BLaER1 treated with 17β-estradiol and CSF1 and Interleukin-3, amounts not matched to agents 10 nM and 100 nM (cell line): ENCODE measurements at regions not wholly inside any gene's neighbourhood (a gene's known extent, or its start where the extent isn't known, plus 50 kb on each side); places are given as distances from the start of the nearest gene placed in this dataset.

Experiments used
- H3K27ac ChIP-seq, 11 experiments: shearing (Covaris generic); formaldehyde crosslinking; 2 replicates each; pipeline ENCODE4 v1.8.1; 2022
- H3K27me3 ChIP-seq, 11 experiments: shearing (Covaris generic); formaldehyde crosslinking; 2 replicates each; pipeline ENCODE4 v1.8.1; 2022
- H3K36me3 ChIP-seq, 11 experiments: shearing (Covaris generic); formaldehyde crosslinking; 2 replicates each; pipeline ENCODE4 v1.8.1; 2022
- H3K4me1 ChIP-seq, 10 experiments: shearing (Covaris generic); formaldehyde crosslinking; 2 replicates each; pipeline ENCODE4 v1.8.1; 2022
- H3K4me2 ChIP-seq, 11 experiments: shearing (Covaris generic); formaldehyde crosslinking; 2 replicates each; pipeline ENCODE4 v1.8.1; 2022
- H3K4me3 ChIP-seq, 10 experiments: shearing (Covaris generic); formaldehyde crosslinking; 2 replicates each; pipeline ENCODE4 v1.8.1; 2022
- H3K9ac ChIP-seq, 11 experiments: shearing (Covaris generic); formaldehyde crosslinking; 2 replicates each; pipeline ENCODE4 v1.8.1; 2022
- H3K9me3 ChIP-seq, 11 experiments: shearing (Covaris generic); formaldehyde crosslinking; replicated peaks in 1 of 11; 2 replicates each; pipeline ENCODE4 v1.8.1; 2022
- H4K20me1 ChIP-seq, 11 experiments: shearing (Covaris generic); formaldehyde crosslinking; 2 replicates each; pipeline ENCODE4 v1.8.1; 2022
- Cebpa-rat ChIP-seq, 11 experiments: shearing (Covaris generic); IDR thresholded peaks; 2 replicates each; pipeline ENCODE4 v1.8.1; 2022

DNA sequence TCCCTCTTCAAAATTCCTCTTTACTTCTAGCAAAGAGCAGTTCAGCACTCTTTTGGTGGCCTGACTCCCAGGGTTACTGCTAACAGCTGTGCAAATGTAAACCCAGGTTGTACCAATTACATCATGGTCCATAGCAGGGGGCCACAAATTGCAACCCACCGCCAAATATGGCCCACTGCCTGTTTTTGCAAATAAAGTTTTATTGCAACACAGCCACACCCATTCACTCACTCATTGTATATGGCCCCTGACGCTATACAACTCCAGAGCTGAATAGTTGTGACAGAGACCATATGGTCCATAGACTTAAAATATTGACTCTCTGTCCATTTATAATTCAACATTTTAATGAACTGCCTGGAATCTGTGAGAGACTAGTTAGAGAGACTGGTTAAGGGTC, 233.4 kb downstream of the NFATC2 start:
- no peak overlapping the region for H3K27ac ChIP-seq
- H3K4me1 ChIP-seq = peaks cover 7 to 21% (median 12%) of the 10 kb centered on the region in 10 experiments; a peak in 17 of 20 replicates
- H3K4me2 ChIP-seq = no peak overlapping the region
- no peak overlapping the region for H3K4me3 ChIP-seq
- no peaks in the 10 kb centered on the region; a peak in 1 of 22 replicates for H3K36me3 ChIP-seq
- no peak for TF ChIP-seq Cebpa-rat (IDR thresholded peaks at IDR 0.05)
- H4K20me1 ChIP-seq = no peaks in the 10 kb centered on the region
- H3K9me3 ChIP-seq = peaks cover 5 to 9% (median 7%) of the 10 kb centered on the region in 11 experiments
- no peak overlapping the region for H3K9ac ChIP-seq
- no peaks in the 10 kb centered on the region for H3K27me3 ChIP-seq

DNA sequence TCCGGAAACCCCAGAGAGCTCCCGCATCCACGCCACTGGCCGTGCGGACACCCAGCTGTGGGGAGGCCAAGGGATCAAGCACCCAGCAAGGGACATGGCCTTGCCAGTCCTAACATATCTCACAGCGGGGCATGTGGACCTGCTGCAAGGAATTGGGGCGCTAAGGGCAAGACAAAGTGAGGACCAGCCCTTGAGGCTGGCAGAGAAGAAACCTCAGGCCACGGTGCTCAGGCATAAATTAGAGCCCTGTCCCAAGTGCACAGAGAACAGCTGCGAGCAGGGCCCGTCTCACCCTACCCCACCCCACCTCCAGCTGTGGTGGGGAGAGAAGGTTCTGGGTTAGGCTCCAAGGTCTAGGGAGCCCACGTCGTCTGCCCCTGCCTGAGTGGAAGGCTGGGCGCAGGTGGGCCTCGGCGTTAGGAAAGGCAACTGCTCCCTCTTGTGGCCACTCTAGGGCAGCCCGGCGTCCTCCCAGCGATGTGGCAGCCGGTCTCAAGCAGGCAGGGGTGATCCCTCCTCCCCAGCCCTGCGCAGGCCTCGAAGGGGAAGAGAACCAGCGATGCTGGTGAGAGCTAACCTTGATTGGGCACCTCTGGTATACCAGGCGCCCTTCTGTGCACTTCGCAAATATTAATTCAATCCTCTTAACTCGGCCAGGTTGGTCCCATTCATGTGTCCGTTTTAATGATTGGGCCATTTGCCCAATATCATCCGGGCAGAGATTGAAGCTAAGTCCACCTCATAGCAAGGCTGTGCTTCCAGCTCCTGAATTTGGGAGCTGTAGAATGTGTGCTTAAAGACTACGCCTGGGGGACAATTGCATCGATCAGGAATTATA, 235.8 kb downstream of the NFATC2 start:
- no peak overlapping the region for H3K9ac ChIP-seq
- H3K9me3 ChIP-seq = peaks cover 20 to 28% (median 25%) of the 10 kb centered on the region in 11 experiments
- TF ChIP-seq Cebpa-rat (IDR thresholded peaks at IDR 0.05) = no peak
- no peaks in the 10 kb centered on the region for H3K27me3 ChIP-seq
- peaks cover 0 to 5% (median 2%) of the 10 kb centered on the region in 10 experiments; a peak in 9 of 20 replicates for H3K4me1 ChIP-seq
- H3K4me2 ChIP-seq = peak overlapping the region in 2 of 11 experiments; percentile 3 to 55; a peak in 3 of 22 replicates
- H3K36me3 ChIP-seq = no peaks in the 10 kb centered on the region; a peak in 1 of 22 replicates
- no peak overlapping the region for H3K4me3 ChIP-seq
- H4K20me1 ChIP-seq = no peaks in the 10 kb centered on the region
- H3K27ac ChIP-seq = no peak overlapping the region

DNA sequence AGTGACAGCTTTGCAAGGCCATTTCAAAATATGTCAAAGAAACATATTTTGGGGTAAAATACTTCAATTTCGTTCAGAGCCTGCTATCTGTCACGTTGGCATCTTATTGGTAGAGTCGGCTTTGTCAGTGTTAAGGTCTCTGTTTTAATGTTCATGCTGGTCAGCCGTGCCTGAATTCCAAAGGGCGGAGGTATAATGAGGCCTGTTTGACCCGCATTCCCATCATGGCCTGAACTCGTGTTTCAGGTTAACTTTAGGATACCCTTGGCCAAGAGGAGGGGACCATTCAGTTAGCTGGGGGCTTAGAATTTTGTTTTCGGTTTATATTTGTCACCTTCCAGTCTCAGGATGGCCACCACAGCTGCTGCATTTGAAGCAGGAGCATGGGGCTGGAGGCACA, 236.4 kb downstream of the NFATC2 start:
- no peak overlapping the region for H3K4me3 ChIP-seq

DNA sequence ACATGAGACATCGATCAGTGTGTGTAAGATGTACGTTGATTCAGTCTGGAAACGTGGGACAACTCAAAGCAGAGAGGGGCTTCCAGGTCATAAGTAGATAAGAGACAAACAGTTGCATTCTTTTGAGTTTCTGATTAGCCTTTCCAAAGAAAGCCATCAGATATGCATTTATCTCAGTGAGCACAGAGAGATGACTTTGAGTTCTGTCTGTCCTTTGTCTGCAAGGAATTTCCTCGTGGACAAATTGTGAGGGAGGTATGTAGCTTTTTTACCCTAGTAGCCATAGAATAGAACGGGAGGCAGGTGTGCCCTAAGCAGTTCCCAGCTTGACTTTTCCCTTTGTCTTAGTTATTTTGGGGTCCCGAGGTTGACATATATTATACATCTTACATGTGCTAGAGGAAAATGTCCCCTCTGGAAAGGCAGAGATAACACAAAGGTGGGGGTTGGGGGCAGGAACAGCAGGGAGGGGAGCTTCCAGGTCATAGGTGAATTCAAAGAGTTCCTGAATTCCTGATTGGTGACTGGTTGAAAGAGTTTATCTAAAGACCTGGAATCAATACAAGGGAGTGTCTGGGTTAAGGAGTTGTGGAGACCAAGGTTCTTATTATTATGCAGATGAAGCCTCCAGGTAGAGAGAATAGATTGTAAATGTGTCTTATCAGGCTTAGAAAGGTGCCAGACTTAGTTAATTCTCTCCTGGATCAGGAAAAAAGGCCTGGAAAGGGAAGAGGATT, 237.0 kb downstream of the NFATC2 start:
- no peak for TF ChIP-seq Cebpa-rat (IDR thresholded peaks at IDR 0.05)
- Histone ChIP-seq H3K27me3 (no peaks in the 10 kb centered on the region), H3K36me3 (no peaks in the 10 kb centered on the region; a peak in 1 of 22 replicates), H3K27ac (no peak overlapping the region), H3K4me2 (no peak overlapping the region), H4K20me1 (no peaks in the 10 kb centered on the region), H3K9ac (no peak overlapping the region), H3K4me3 (no peak overlapping the region), H3K9me3 (peaks cover 29 to 39% (median 32%) of the 10 kb centered on the region in 11 experiments), H3K4me1 (peaks cover 0 to 3% (median 0%) of the 10 kb centered on the region in 10 experiments; a peak in 1 of 20 replicates)

More for the DNA sequence above, 236.4 kb downstream of the NFATC2 start:
- Histone ChIP-seq H4K20me1 (no peaks in the 10 kb centered on the region), H3K27me3 (no peaks in the 10 kb centered on the region), H3K27ac (no peak overlapping the region), H3K4me2 (no peak overlapping the region; a peak in 1 of 22 replicates), H3K36me3 (no peaks in the 10 kb centered on the region; a peak in 1 of 22 replicates), H3K4me1 (peaks cover 0 to 3% (median 0%) of the 10 kb centered on the region in 10 experiments; a peak in 1 of 20 replicates), H3K9me3 (peaks cover 23 to 33% (median 26%) of the 10 kb centered on the region in 11 experiments), H3K9ac (no peak overlapping the region)
- TF ChIP-seq Cebpa-rat (IDR thresholded peaks at IDR 0.05) = no peak

DNA sequence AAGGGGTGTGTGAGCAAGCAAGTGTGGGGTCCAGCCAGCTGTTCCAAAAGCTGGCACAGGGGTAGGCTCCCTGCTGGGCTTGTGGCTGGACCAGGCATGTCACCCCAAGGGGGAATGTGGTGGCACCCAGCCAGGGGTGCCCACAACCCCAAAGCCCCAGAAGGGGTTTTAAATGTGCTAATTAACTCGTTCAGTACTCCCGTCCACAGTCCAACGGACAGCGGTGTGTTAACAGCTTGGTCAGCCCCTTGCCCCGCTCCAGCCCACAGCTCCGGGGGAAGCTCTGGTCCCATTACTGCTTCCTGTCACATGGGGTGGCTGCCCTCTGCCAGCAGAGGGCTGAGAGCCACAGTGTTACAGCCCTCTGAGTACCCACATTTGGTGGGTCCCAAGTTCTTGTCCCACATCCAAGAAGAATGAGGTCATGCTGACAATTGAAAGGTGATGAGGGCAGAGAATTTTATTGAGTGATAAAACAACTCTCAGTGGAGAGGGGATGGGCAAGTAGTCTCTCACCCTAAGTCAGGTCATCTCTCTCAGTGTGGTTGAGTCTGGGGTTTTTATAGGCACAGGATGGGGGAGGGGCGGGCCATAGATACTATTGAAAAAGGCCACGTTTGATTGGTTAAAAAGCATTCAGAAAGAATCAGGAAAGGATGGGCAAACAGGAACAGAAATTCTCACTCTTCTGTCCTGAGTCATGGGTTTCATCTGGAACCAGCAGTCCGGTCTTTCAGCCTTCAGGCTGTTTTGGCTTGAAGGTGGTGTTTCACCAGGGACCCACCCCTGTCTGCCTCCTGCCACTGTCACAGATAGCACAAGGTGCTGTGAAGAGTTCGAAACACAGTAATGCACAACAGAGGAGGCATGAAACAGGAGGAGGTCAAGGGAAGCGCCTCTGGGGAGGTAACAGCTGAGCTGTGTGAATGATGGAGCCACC, 238.5 kb downstream of the NFATC2 start:
- H3K4me3 ChIP-seq = 0 out of 20 replicates have a peak overlapping the region, but pooled peaks of 1 of the 10 experiments have one; percentile 11
- H3K36me3 ChIP-seq = no peaks in the 10 kb centered on the region; a peak in 1 of 22 replicates
- H3K9ac ChIP-seq = no peak overlapping the region
- H3K27ac ChIP-seq = no peak overlapping the region
- no peaks in the 10 kb centered on the region for H3K27me3 ChIP-seq
- TF ChIP-seq Cebpa-rat (IDR thresholded peaks at IDR 0.05) = no peak
- H3K4me2 ChIP-seq = no peak overlapping the region
- H4K20me1 ChIP-seq = no peaks in the 10 kb centered on the region
- H3K4me1 ChIP-seq = peaks cover 0 to 3% (median 0%) of the 10 kb centered on the region in 10 experiments; a peak in 1 of 20 replicates
- peaks cover 41 to 51% (median 45%) of the 10 kb centered on the region in 11 experiments for H3K9me3 ChIP-seq

DNA sequence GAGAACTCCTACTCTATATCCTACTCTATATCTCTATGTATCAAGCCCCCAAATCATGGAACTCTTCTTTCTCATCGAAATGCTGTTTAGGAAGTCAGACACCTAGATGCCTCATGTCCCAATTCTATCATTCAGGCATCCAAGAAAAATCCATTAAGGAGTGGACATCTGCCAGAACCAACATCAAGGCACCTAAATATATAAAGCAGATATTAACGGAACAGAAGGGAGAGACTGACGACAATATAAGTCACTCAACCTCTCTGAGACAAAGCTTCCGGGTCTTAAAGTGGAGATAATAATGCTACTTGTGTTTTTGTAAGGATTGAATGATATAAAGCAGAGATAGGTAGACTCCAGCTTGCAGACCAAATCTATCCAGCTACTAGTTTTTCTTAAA, 241.5 kb downstream of the NFATC2 start:
- no peak overlapping the region for H3K9ac ChIP-seq
- no peak overlapping the region for H3K4me2 ChIP-seq
- H3K9me3 ChIP-seq = peaks cover 41 to 51% (median 45%) of the 10 kb centered on the region in 11 experiments
- TF ChIP-seq Cebpa-rat (IDR thresholded peaks at IDR 0.05) = no peak
- no peaks in the 10 kb centered on the region for H4K20me1 ChIP-seq
- no peaks in the 10 kb centered on the region for H3K4me1 ChIP-seq
- no peaks in the 10 kb centered on the region for H3K27me3 ChIP-seq
- H3K36me3 ChIP-seq = no peaks in the 10 kb centered on the region; a peak in 1 of 22 replicates
- no peak overlapping the region for H3K27ac ChIP-seq
- no peak overlapping the region for H3K4me3 ChIP-seq

DNA sequence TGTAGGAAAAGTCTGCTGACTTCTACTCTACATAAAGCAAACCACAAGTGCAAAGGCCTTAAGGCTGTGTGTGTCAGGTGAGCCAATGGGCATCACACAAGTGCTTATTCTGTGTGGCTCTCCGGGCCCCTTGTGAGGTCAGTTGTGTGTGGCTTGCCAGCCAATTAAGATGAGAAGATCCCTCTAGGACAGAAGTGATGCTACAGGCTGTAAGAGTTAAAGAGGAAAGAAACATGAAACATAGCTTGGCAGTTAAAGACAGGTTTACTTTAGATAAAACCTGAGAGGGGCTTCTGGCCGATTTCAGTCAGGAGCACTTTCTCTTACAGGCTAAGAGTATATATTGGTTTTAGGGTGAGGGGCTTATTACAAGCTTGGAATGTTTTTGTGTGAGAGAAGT, 242.4 kb downstream of the NFATC2 start:
- H4K20me1 ChIP-seq = no peaks in the 10 kb centered on the region
- no peaks in the 10 kb centered on the region for H3K27me3 ChIP-seq
- no peak for TF ChIP-seq Cebpa-rat (IDR thresholded peaks at IDR 0.05)
- no peak overlapping the region for H3K27ac ChIP-seq
- H3K36me3 ChIP-seq = no peaks in the 10 kb centered on the region; a peak in 1 of 22 replicates
- no peaks in the 10 kb centered on the region for H3K4me1 ChIP-seq
- peaks cover 41 to 51% (median 45%) of the 10 kb centered on the region in 11 experiments for H3K9me3 ChIP-seq
- H3K9ac ChIP-seq = no peak overlapping the region
- no peak overlapping the region for H3K4me3 ChIP-seq
- no peak overlapping the region for H3K4me2 ChIP-seq

DNA sequence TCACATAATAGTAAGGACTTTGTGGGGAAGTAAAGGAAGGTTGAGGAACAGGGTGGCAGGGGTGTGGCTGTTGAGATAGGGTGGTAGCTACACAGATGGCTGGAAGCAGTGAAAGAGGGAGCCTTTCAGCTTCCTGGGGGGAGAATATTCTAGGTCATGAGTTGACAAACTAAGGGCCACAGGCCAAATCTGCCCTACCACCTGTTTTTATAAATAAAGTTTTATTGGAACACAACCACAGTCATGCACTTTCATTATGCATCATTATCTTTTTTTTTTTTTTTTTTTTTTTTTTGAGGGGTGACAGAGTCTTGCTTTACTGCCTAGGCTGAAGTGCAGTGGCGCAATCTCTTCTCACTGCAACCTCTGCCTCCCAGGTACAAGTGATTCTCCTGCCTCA, 243.1 kb downstream of the NFATC2 start:
- TF ChIP-seq Cebpa-rat (IDR thresholded peaks at IDR 0.05) = no peak
- Histone ChIP-seq H4K20me1 (no peaks in the 10 kb centered on the region), H3K27ac (no peak overlapping the region), H3K27me3 (no peaks in the 10 kb centered on the region), H3K4me2 (no peak overlapping the region), H3K4me3 (no peak overlapping the region), H3K4me1 (no peaks in the 10 kb centered on the region), H3K36me3 (no peaks in the 10 kb centered on the region; a peak in 1 of 22 replicates), H3K9ac (no peak overlapping the region), H3K9me3 (peaks cover 38 to 47% (median 41%) of the 10 kb centered on the region in 11 experiments)
